ENCODE measurements at regions not wholly inside any gene's neighbourhood (a gene's known extent, or its start where the extent isn't known, plus 50 kb on each side); places are given as distances from the start of the nearest gene placed in this dataset.
"Not testable (repeated sequence)": the region's sequence is repeated elsewhere in the genome, so short reads cannot be mapped to it uniquely, and the experiment has no call there.

DNA sequence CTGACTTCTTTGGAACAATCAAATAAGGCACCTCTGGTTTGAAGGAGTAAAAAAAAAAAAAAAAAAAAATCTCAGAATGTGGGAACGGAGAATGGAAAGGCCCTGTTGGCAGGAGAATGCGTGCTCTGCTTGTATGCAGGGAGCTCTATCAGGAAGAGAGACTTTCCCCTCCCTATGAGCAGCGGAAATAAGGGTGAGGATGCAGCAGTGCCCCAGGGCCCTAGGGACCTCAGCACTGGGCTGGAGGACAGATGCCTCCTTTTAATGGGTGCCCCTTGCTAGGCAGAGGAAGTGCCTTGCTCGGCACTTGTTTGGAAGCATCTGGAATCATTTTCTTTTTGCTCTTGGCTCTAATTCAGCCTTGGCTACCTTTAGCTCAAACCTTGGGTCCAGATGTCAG, 283.4 kb upstream of the NBPF12 start:
- WGBS, 2 donors = 80 to 82% methylated on average over 3 to 4 of the region's 4 CpGs
- not testable (repeated sequence) for H3K27me3 ChIP-seq (ENCODE audit: control insufficient read depth in 1 of 2, insufficient read depth in 2 of 2, low read length in 2 of 2); H3K4me3 ChIP-seq (ENCODE audit: low read depth in 1 of 2, low read length in 2 of 2); H3K4me1 ChIP-seq (ENCODE audit: control insufficient read depth in 2 of 2, insufficient read depth in 2 of 2, low read length in 1 of 2); H3K27ac ChIP-seq (ENCODE audit: low read depth in 2 of 2, low read length in 1 of 2); H3K36me3 ChIP-seq (ENCODE audit: control insufficient read depth in 2 of 2, insufficient read depth in 2 of 2, low read length in 1 of 2); H3K9me3 ChIP-seq (ENCODE audit: control insufficient read depth in 2 of 2, insufficient read depth in 1 of 2, low read depth in 1 of 2, low read length in 1 of 2)

DNA sequence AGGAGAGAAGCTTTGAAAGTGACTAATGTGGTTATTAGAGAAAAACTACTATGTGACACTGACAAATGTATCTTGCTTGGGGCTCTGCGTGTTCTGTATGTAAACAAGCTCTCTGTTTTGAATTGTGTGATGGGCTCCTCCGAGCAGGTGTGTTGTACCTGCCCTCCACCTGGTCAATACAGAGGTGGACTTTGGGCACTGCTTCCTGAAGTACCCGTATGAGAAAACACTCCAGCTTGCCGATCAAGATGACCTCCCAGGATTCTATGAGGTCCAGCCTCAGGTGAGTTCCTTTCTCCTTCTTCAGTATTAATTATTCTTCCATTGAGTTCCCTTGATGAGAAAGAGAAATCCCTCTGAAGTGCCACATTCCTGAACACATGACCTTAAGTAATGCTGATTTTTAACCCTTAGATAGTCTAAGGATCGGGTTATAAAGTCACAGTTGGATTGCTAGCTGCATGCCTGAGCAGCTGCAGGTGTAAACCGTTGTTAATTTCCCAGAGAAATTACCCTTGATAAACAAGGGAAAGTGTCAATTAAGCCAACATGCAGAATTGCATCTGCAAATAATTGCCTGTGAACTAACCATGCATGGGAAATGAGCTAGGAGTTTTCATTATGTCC, 292.0 kb upstream of the NBPF12 start:
- WGBS, 2 donors = 51 to 74% methylated on average over 6 of the region's 6 CpGs
- not testable (repeated sequence) for H3K27ac ChIP-seq (ENCODE audit: low read depth in 2 of 2, low read length in 1 of 2); H3K9me3 ChIP-seq (ENCODE audit: control insufficient read depth in 2 of 2, insufficient read depth in 1 of 2, low read depth in 1 of 2, low read length in 1 of 2); H3K36me3 ChIP-seq (ENCODE audit: control insufficient read depth in 2 of 2, insufficient read depth in 2 of 2, low read length in 1 of 2); H3K27me3 ChIP-seq (ENCODE audit: control insufficient read depth in 1 of 2, insufficient read depth in 2 of 2, low read length in 2 of 2); H3K4me3 ChIP-seq (ENCODE audit: low read depth in 1 of 2, low read length in 2 of 2); H3K4me1 ChIP-seq (ENCODE audit: control insufficient read depth in 2 of 2, insufficient read depth in 2 of 2, low read length in 1 of 2)

DNA sequence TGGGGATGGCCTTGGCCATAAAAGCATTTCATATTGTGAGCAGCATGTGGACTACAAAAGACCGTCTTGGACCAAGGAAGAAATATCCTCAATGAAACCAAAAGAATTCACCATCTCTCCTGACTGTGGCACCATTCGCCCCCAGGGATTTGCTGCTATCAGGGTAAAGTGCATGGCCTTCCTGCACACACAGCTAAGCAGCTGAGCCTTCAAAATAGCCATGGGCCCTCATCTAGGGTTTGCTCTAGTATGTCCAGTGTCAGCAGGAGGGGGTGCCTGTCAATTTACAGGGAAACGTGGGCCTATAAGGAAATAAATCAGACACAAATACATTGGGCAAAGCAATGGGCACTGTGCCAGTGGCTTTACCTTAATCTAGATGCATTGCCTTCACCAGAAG, 296.6 kb upstream of the NBPF12 start:
- H3K36me3 ChIP-seq (ENCODE audit: control insufficient read depth in 2 of 2, insufficient read depth in 2 of 2, low read length in 1 of 2); H3K4me3 ChIP-seq (ENCODE audit: low read depth in 1 of 2, low read length in 2 of 2); H3K27me3 ChIP-seq (ENCODE audit: control insufficient read depth in 1 of 2, insufficient read depth in 2 of 2, low read length in 2 of 2); H3K9me3 ChIP-seq (ENCODE audit: control insufficient read depth in 2 of 2, insufficient read depth in 1 of 2, low read depth in 1 of 2, low read length in 1 of 2); H3K4me1 ChIP-seq (ENCODE audit: control insufficient read depth in 2 of 2, insufficient read depth in 2 of 2, low read length in 1 of 2); H3K27ac ChIP-seq (ENCODE audit: low read depth in 2 of 2, low read length in 1 of 2): not testable (repeated sequence)
- WGBS, 2 donors = 75 to 79% methylated on average over 3 of the region's 3 CpGs

DNA sequence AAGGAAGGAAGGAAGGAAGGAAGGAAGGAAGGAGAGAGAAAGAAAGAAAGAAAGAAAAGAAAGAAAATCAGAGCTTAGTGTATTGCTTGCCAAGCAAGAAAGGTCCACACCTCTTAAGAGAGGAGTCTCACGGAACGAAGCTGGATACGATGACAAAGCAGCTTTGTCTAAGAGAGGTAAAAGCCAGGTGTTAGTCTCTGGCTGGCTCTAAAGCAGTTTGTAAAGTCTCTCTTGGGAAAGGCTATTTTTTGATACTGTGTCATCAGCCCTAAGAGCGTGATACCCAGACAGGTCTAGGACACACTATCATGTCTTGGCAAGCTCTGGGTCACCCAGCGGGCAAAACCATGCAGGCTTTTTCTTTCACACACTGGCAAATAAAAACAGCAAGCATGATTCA, 297.5 kb upstream of the NBPF12 start:
- not testable (repeated sequence) for H3K27me3 ChIP-seq (ENCODE audit: control insufficient read depth in 1 of 2, insufficient read depth in 2 of 2, low read length in 2 of 2); H3K4me3 ChIP-seq (ENCODE audit: low read depth in 1 of 2, low read length in 2 of 2); H3K27ac ChIP-seq (ENCODE audit: low read depth in 2 of 2, low read length in 1 of 2); H3K36me3 ChIP-seq (ENCODE audit: control insufficient read depth in 2 of 2, insufficient read depth in 2 of 2, low read length in 1 of 2); H3K9me3 ChIP-seq (ENCODE audit: control insufficient read depth in 2 of 2, insufficient read depth in 1 of 2, low read depth in 1 of 2, low read length in 1 of 2); H3K4me1 ChIP-seq (ENCODE audit: control insufficient read depth in 2 of 2, insufficient read depth in 2 of 2, low read length in 1 of 2)
- WGBS, 2 donors = 65 to 73% methylated on average over 5 of the region's 5 CpGs

DNA sequence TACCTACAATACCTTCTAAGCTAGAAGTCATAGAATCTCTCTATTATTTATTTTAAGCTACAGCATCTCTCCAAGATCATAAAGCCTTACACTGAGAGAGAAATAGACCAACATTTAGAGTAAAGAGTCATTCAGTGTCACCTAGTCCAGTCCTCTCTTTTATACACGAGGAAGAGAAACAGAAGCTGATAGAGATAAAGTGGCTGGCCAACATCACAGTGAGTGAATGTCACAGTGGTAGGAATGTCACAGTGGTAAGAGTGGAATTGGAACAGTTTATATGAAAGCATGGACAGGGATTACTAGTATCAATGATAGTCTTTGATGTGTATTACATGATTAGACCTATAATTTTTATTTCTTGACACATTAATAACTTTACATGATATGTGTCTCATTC, 307.8 kb upstream of the NBPF12 start:
- not testable (repeated sequence) for H3K27ac ChIP-seq (ENCODE audit: low read depth in 2 of 2, low read length in 1 of 2); H3K4me3 ChIP-seq (ENCODE audit: low read depth in 1 of 2, low read length in 2 of 2); H3K27me3 ChIP-seq (ENCODE audit: control insufficient read depth in 1 of 2, insufficient read depth in 2 of 2, low read length in 2 of 2); H3K36me3 ChIP-seq (ENCODE audit: control insufficient read depth in 2 of 2, insufficient read depth in 2 of 2, low read length in 1 of 2); H3K4me1 ChIP-seq (ENCODE audit: control insufficient read depth in 2 of 2, insufficient read depth in 2 of 2, low read length in 1 of 2); H3K9me3 ChIP-seq (ENCODE audit: control insufficient read depth in 2 of 2, insufficient read depth in 1 of 2, low read depth in 1 of 2, low read length in 1 of 2)
- 67 to 71% methylated on average over 1 of the region's 1 CpG for WGBS, 2 donors

DNA sequence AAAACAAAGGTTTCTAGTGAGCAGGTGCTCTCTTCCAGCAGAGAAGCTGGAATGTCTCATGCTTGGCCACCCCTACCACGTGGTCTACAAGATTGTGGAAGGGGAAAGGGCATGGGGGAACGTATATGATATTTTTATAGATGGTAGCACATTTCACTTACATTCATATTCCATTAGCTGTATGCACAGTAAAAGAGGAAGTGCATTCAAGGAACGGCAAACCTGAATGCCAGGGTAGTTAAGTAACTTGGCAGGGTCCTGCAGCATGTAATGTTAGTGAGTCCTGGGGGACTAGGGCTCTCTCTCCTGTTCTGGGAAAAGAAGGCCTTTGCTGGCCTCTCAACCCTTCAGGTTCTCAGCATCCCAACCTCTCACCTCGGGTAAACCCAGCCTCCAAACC, 319.5 kb upstream of the NBPF12 start:
- H3K27ac ChIP-seq (ENCODE audit: low read depth in 2 of 2, low read length in 1 of 2); H3K4me3 ChIP-seq (ENCODE audit: low read depth in 1 of 2, low read length in 2 of 2); H3K4me1 ChIP-seq (ENCODE audit: control insufficient read depth in 2 of 2, insufficient read depth in 2 of 2, low read length in 1 of 2); H3K36me3 ChIP-seq (ENCODE audit: control insufficient read depth in 2 of 2, insufficient read depth in 2 of 2, low read length in 1 of 2); H3K27me3 ChIP-seq (ENCODE audit: control insufficient read depth in 1 of 2, insufficient read depth in 2 of 2, low read length in 2 of 2); H3K9me3 ChIP-seq (ENCODE audit: control insufficient read depth in 2 of 2, insufficient read depth in 1 of 2, low read depth in 1 of 2, low read length in 1 of 2): not testable (repeated sequence)
- 70 to 77% methylated on average over 3 of the region's 4 CpGs for WGBS, 2 donors

DNA sequence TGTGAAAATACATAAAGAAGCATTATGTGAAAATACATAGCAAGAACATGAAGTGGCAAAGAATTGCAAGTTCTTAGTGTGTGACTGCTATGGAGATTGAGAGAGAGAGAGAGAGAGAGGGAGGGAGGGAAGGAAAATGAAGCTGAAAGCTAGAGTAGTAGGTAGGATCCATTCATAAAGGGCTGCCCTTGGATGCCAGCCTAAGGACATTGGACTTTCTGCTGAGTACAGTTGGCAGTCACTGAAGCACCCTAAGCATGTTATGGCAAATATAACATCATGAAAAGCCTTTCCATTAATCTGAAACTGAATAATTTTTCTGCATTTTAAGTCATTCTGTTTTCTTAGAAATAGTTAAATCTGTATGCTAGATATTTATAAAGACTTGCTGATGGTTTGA, 333.4 kb upstream of the NBPF12 start:
- not testable (repeated sequence) for H3K27ac ChIP-seq (ENCODE audit: low read depth in 2 of 2, low read length in 1 of 2); H3K4me1 ChIP-seq (ENCODE audit: control insufficient read depth in 2 of 2, insufficient read depth in 2 of 2, low read length in 1 of 2); H3K9me3 ChIP-seq (ENCODE audit: control insufficient read depth in 2 of 2, insufficient read depth in 1 of 2, low read depth in 1 of 2, low read length in 1 of 2); H3K27me3 ChIP-seq (ENCODE audit: control insufficient read depth in 1 of 2, insufficient read depth in 2 of 2, low read length in 2 of 2); H3K36me3 ChIP-seq (ENCODE audit: control insufficient read depth in 2 of 2, insufficient read depth in 2 of 2, low read length in 1 of 2); H3K4me3 ChIP-seq (ENCODE audit: low read depth in 1 of 2, low read length in 2 of 2)

DNA sequence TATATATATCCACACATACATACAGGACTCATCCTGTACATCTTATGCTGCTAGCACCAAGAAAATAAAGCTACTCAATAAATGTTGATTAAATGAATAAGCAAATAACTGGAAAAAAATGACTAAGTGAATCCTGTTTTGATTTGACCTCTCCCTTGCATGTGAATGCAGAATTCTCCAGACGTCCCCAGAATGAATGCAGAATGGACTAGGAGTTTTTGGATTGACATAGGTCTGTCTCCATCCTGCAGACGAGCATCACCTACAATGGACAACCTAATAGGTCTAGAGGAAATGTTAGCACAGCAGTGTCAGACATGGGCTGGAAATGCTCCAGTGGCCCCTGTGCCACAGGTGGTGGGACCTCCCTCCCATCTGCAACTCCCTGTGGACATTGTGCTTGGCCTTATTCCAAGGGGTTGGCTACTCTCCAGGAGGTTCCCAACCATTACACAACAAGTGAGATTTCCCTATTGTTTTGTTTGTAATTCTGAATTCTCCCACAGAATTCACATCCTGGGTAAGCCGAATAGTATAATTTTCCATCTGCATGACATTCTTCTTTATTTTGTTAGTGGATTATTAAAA, 337.3 kb upstream of the NBPF12 start:
- not testable (repeated sequence) for H3K36me3 ChIP-seq (ENCODE audit: control insufficient read depth in 2 of 2, insufficient read depth in 2 of 2, low read length in 1 of 2); H3K4me1 ChIP-seq (ENCODE audit: control insufficient read depth in 2 of 2, insufficient read depth in 2 of 2, low read length in 1 of 2); H3K9me3 ChIP-seq (ENCODE audit: control insufficient read depth in 2 of 2, insufficient read depth in 1 of 2, low read depth in 1 of 2, low read length in 1 of 2); H3K4me3 ChIP-seq (ENCODE audit: low read depth in 1 of 2, low read length in 2 of 2); H3K27me3 ChIP-seq (ENCODE audit: control insufficient read depth in 1 of 2, insufficient read depth in 2 of 2, low read length in 2 of 2); H3K27ac ChIP-seq (ENCODE audit: low read depth in 2 of 2, low read length in 1 of 2)
- 37 to 44% methylated on average over 1 of the region's 3 CpGs for WGBS, 2 donors

DNA sequence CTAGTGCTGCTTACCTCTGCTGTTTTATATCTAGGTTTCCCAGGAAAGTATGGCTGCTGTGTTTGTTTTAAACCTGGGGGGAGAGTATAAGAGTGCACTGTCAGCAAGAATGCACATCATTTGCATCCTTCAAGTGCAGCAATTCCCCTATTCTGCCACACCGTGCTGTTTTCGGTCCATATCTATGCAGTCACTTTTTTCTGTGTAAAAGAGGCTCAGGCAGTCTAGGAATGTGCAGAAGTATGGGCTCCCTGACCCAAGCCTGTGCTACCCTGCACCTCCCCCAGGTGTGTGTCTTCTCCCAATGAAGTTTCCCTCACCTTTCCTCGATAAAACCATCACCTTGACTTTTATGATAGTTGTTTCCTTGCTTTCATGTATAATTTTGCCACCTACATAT, 338.2 kb upstream of the NBPF12 start:
- H3K36me3 ChIP-seq (ENCODE audit: control insufficient read depth in 2 of 2, insufficient read depth in 2 of 2, low read length in 1 of 2); H3K9me3 ChIP-seq (ENCODE audit: control insufficient read depth in 2 of 2, insufficient read depth in 1 of 2, low read depth in 1 of 2, low read length in 1 of 2); H3K4me3 ChIP-seq (ENCODE audit: low read depth in 1 of 2, low read length in 2 of 2); H3K27ac ChIP-seq (ENCODE audit: low read depth in 2 of 2, low read length in 1 of 2); H3K4me1 ChIP-seq (ENCODE audit: control insufficient read depth in 2 of 2, insufficient read depth in 2 of 2, low read length in 1 of 2); H3K27me3 ChIP-seq (ENCODE audit: control insufficient read depth in 1 of 2, insufficient read depth in 2 of 2, low read length in 2 of 2): not testable (repeated sequence)
- WGBS, 2 donors = 85 to 91% methylated on average over 1 of the region's 3 CpGs

DNA sequence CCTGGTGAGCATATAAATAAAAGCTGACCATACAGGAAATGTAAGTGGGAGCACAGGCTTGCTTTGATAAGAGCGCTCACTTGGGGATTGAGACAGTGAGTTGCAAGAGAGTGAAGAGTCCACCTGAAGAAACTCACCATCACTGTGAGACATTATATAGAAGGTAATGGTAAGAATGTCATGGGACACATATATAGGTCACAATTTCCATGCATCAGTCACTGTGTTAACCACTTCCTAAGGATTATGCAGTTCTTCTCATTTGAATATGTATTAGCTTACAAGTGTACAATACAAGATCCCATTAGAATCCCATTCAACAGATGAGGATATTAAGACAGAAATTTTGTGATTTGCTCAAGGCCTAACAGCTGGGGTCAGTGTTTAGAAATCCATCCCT, 352.4 kb upstream of the NOTCH2NLA start:
- not testable (repeated sequence) for H3K9me3 ChIP-seq (ENCODE audit: control insufficient read depth in 2 of 2, insufficient read depth in 1 of 2, low read depth in 1 of 2, low read length in 1 of 2); H3K4me1 ChIP-seq (ENCODE audit: control insufficient read depth in 2 of 2, insufficient read depth in 2 of 2, low read length in 1 of 2); H3K27ac ChIP-seq (ENCODE audit: low read depth in 2 of 2, low read length in 1 of 2); H3K27me3 ChIP-seq (ENCODE audit: control insufficient read depth in 1 of 2, insufficient read depth in 2 of 2, low read length in 2 of 2); H3K36me3 ChIP-seq (ENCODE audit: control insufficient read depth in 2 of 2, insufficient read depth in 2 of 2, low read length in 1 of 2); H3K4me3 ChIP-seq (ENCODE audit: low read depth in 1 of 2, low read length in 2 of 2)
- WGBS, 2 donors = 91 to 97% methylated on average over 1 of the region's 1 CpG
